Transverse colon (tissue), 4 donors: ENCODE measurements at regions not wholly inside any gene's neighbourhood (a gene's known extent, or its start where the extent isn't known, plus 50 kb on each side); places are given as distances from the start of the nearest gene placed in this dataset.

Experiments
- DNase-seq: peaks from one replicate; pipeline ENCODE4 v3.0.0-alpha.2; 2019
- H3K27ac ChIP-seq, 4 donors: fragments of 200-600 bp; sonication (generic); 2 replicates each; pipeline ENCODE4 v1.5.1; 2016 to 2018; ENCODE audit warnings: inconsistent platforms in 4 of 4
- H3K27me3 ChIP-seq: fragments of 200-600 bp; sonication (generic); 2 replicates; pipeline ENCODE4 v1.5.1; 2017; ENCODE audit warnings: inconsistent platforms
- H3K36me3 ChIP-seq, 4 donors: fragments of 200-600 bp; sonication (generic); 2 replicates each; pipeline ENCODE4 v1.5.1; 2017 to 2019; ENCODE audit warnings: inconsistent platforms in 4 of 4
- H3K4me1 ChIP-seq, 4 donors: fragments of 200-600 bp; sonication (generic); 2 replicates each; pipeline ENCODE4 v1.5.1; 2017 to 2020; ENCODE audit warnings: inconsistent platforms in 4 of 4
- H3K4me3 ChIP-seq, 4 donors: fragments of 200-600 bp; sonication (generic); 1 replicate in 1 of 4; 2 replicates in 3 of 4; pipeline versions ENCODE4 v1.5.1 to v1.6.1; 2017 to 2019; ENCODE audit warnings: inconsistent platforms in 4 of 4
- H3K9me3 ChIP-seq, 2 donors: fragments of 200-600 bp; sonication (generic); 2 replicates each; pipeline ENCODE4 v1.5.1; 2017 to 2019; ENCODE audit warnings: inconsistent platforms in 2 of 2
- CTCF ChIP-seq, 5 experiments: fragments of 200-600 bp in 3 of 5; fragments of 450-650 bp in 2 of 5; sonication (generic) in 3 of 5; IDR thresholded peaks; 1 replicate in 2 of 5; 2 replicates in 3 of 5; pipeline ENCODE4 v1.5.1; 2016 to 2017; ENCODE audit warnings: antibody characterized with exemption in 5 of 5, inconsistent platforms in 3 of 5, mild to moderate bottlenecking in 2 of 5, moderate library complexity in 1 of 5
- EP300 ChIP-seq: sonication (generic); formaldehyde crosslinking; IDR thresholded peaks from one replicate; pipeline ENCODE4 v1.6.1; 2017; ENCODE audit warnings: antibody characterized with exemption, low read depth
- POLR2A ChIP-seq: fragments of 450-650 bp; IDR thresholded peaks from one replicate; pipeline ENCODE4 v1.6.1; 2016; ENCODE audit warnings: antibody characterized with exemption, mild to moderate bottlenecking, moderate library complexity
- POLR2AphosphoS5 ChIP-seq, 3 donors: sonication (generic); formaldehyde crosslinking; IDR thresholded peaks; one replicate each; pipeline ENCODE4 v1.6.1; 2016; ENCODE audit warnings: antibody characterized with exemption in 3 of 3
- WGBS, 2 donors: methylation state at CpG; one replicate each; pipeline ENCODE4 v1.1.5; 2018; ENCODE audit warnings: low coverage in 1 of 2; 5-methylcytosine and 5-hydroxymethylcytosine counted together
- in situ Hi-C, 4 donors: fragments of 200-750 bp; cut with MboI; loops; one replicate each; pipeline versions ENCODE4 v1.15.0 to v1.15.1; 2017; ENCODE audit warnings: low sequenced_read_pairs in 3 of 4, low pct_ligation_motif_present in 1 of 4, low pct_unique_long_range_greater_than_20kb in 1 of 4
- intact Hi-C: fragments of 100-400 bp; cut with DNase I; formaldehyde crosslinking; loops from one replicate; pipeline ENCODE4 v1.15.1; 2023; ENCODE audit warnings: low total_unique reads

DNA sequence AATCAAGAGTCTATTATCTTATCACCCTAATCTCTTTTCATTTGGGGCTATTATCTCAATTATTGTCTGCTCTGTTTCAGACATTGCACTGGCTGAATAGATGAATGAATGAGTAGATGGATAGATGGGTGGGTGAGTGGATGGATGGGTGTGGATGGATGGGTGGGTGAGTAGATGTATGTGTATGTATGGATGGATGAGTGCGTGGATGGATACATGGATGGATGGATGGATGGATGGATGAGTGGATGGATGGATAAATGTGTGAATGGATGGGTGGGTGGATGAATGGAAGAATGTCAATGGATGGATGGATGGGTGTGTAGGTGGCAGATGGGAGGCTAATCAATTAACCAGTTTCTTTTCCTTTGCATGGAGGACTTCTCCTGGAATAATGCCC lies 301.7 kb downstream of the NSG2 start:
- H3K4me1 ChIP-seq, result no peaks in the 10 kb centered on the region
- no peaks in the 10 kb centered on the region for H3K27me3 ChIP-seq
- no peak for DNase-seq
- TF ChIP-seq EP300 (no peak), CTCF (IDR thresholded peaks at IDR 0.05) (no peak), POLR2AphosphoS5 (IDR thresholded peaks at IDR 0.05) (no peak), POLR2A (no peak)
- in situ Hi-C loops (no loop called here), intact Hi-C loops (no loop called here)
- no peaks in the 10 kb centered on the region for H3K9me3 ChIP-seq
- H3K4me3 ChIP-seq, result no peak overlapping the region
- no peaks in the 10 kb centered on the region for H3K36me3 ChIP-seq
- no peak overlapping the region for H3K27ac ChIP-seq
- 71 to 90% methylated on average over 1 of the region's 1 CpG for WGBS, 2 donors

DNA sequence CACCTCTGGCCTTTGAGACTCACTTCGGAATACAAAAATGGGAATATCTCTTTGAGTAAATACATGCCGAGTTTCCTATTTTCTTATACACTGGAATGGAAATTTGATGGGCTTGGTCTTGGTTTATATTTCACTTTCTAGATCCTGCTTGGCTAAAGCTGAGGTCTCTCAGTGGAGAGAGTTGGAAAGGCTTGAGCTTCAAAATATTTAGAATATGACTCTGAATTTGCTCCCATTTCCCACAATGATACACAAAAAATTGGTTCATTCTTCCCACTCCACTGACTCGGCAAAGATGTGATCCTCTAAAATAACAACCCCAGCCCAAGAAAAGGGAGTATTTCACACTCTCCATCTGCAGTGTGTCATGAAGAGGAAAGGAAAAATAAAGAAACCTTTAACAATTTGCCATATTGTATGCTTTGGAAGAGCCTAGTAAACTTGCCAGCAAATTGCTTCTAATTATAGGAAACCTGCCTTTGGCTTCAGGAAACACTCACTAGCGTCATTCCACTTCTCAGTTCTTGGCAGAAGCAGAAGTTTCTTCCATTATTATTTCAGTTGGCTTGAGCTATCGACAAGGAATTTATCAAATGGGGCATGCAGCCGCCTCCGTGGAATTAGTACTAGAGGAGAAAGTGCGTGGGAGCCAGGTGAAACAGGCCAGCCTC lies 302.9 kb downstream of the NSG2 start:
- 64 to 67% methylated on average over 8 of the region's 8 CpGs for WGBS, 2 donors
- intact Hi-C loops, result no loop called here
- DNase-seq, result no peak
- Histone ChIP-seq H3K4me1 (no peaks in the 10 kb centered on the region), H3K36me3 (no peaks in the 10 kb centered on the region), H3K27ac (no peak overlapping the region), H3K4me3 (no peak overlapping the region), H3K9me3 (no peaks in the 10 kb centered on the region), H3K27me3 (no peaks in the 10 kb centered on the region)
- in situ Hi-C loops, result no loop called here
- TF ChIP-seq CTCF (IDR thresholded peaks at IDR 0.05), result no peak
- no peak for TF ChIP-seq POLR2A
- no peak for TF ChIP-seq EP300
- no peak for TF ChIP-seq POLR2AphosphoS5 (IDR thresholded peaks at IDR 0.05)

GRCh38 chr5:174352681-174353080 lies 307.2 kb downstream of the NSG2 start:
- Histone ChIP-seq H3K9me3 (no peaks in the 10 kb centered on the region), H3K4me1 (no peaks in the 10 kb centered on the region), H3K27ac (no peak overlapping the region), H3K36me3 (no peaks in the 10 kb centered on the region), H3K27me3 (no peaks in the 10 kb centered on the region), H3K4me3 (no peak overlapping the region)
- no peak for TF ChIP-seq POLR2AphosphoS5 (IDR thresholded peaks at IDR 0.05)
- no peak for TF ChIP-seq EP300
- no peak for TF ChIP-seq CTCF (IDR thresholded peaks at IDR 0.05)
- in situ Hi-C loops, result no loop called here
- WGBS, 2 donors, result 49 to 72% methylated on average over 4 of the region's 4 CpGs
- no peak for DNase-seq
- intact Hi-C loops, result no loop called here

DNA sequence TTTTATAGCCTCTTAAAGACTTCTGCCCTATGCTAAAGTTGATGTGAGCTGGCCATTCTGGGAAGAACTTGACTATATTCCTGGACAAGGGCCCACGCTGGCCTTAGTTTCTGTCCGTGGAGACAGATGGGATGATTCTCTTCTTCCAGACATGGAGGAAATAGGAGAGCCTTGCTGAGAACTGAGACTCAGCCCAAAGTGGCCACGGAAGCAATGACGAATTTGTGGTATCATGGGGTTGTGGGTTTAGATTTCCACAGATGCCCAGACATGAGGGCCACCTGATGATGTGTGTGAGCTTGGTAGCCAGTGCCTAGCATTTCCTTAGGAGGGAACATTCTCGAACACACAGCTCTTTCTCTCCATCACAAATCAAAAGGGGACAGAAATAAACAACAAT lies 309.1 kb downstream of the NSG2 start:
- H3K4me3 ChIP-seq, result no peak overlapping the region
- TF ChIP-seq EP300 (no peak), POLR2AphosphoS5 (IDR thresholded peaks at IDR 0.05) (no peak), POLR2A (no peak), CTCF (IDR thresholded peaks at IDR 0.05) (no peak)
- DNase-seq, result no peak
- no peaks in the 10 kb centered on the region for H3K27me3 ChIP-seq
- H3K36me3 ChIP-seq, result no peaks in the 10 kb centered on the region
- H3K27ac ChIP-seq, result no peak overlapping the region
- intact Hi-C loops, result no loop called here
- 80% methylated on average over 2 to 5 of the region's 5 CpGs for WGBS, 2 donors
- no peaks in the 10 kb centered on the region for H3K9me3 ChIP-seq
- H3K4me1 ChIP-seq, result no peaks in the 10 kb centered on the region
- in situ Hi-C loops, result no loop called here
